GM12891 (cell line): ENCODE measurements at regions not wholly inside any gene's neighbourhood (a gene's known extent, or its start where the extent isn't known, plus 50 kb on each side); places are given as distances from the start of the nearest gene placed in this dataset.

ENCODE experiments used
- DNase-seq: peaks from one replicate; pipeline ENCODE4 v3.0.0; 2011; ENCODE audit warnings: low spot score; ENCODE audit not compliant: insufficient read length
- FAIRE-seq: peaks from 2 replicates; lab custom pipeline; 2011; peaks lifted over from hg19 to GRCh38; lab: Jason Lieb, UNC
- PAX5 ChIP-seq: IDR thresholded peaks from 2 replicates; pipeline ENCODE4 v1.6.1; 2011; ENCODE audit warnings: low read length, moderate library complexity, mild to moderate bottlenecking; ENCODE audit not compliant: insufficient read depth, severe bottlenecking
- POLR2A ChIP-seq: IDR thresholded peaks from 2 replicates; pipeline ENCODE4 v1.6.1; 2011; ENCODE audit warnings: low read depth, low read length, control low read depth
- POLR2AphosphoS5 ChIP-seq: IDR thresholded peaks from 2 replicates; pipeline ENCODE4 v1.6.1; 2011; ENCODE audit warnings: low read depth, low read length, control low read depth
- POU2F2 ChIP-seq: IDR thresholded peaks from 2 replicates; pipeline ENCODE4 v1.6.1; 2011; ENCODE audit warnings: low read depth, mild to moderate bottlenecking, control low read depth, low read length, moderate library complexity
- SPI1 ChIP-seq: IDR thresholded peaks from 2 replicates; pipeline ENCODE4 v1.6.1; 2011; ENCODE audit warnings: low read depth, low read length, control low read depth
- TAF1 ChIP-seq: IDR thresholded peaks from 2 replicates; pipeline ENCODE4 v1.6.1; 2011; ENCODE audit warnings: low read depth, low read length, control low read depth

DNA sequence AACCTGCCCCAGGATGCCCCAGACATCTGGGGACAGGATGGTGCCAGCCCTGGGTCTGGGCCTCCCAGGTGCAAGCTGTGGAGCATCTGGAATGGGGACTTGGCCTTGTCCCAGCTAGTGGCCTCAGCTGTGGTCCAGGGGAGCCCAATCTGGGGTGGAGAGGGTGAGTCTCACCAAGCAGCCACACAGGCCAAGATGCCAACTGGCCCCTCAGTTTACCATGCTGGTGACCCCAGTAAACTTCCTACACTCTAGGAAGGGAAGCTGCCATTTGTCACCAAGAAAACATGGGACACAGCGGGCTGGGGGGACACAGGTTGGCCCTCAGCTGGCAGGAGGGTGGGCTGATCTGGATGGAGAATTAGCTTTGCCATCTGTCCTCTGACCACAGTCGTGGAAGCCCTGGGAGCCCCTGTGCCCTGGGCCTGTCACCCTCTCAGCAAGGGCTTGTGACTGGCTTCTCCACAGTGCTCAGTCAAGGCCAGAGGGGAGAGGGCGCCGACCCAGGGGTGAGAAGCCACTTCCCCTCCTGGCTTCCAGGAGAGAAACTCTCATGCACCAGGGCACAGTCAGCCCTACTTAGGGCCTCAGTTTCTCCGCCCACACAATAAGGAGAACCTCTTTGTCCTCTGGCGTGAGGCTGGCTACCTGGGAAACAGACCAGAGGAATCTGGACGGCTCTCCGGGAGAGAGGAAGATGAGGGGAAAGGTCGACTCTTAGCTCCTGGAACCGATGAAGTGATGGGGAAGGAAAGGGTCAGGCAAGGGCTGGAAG is 126.4 kb upstream of the SMURF2 start:
- TF ChIP-seq POLR2AphosphoS5 (no peak), POLR2A (no peak), POU2F2 (no peak), TAF1 (no peak), SPI1 (no peak), PAX5 (no peak)
- DNase-seq (no peak), FAIRE-seq (no peak)

DNA sequence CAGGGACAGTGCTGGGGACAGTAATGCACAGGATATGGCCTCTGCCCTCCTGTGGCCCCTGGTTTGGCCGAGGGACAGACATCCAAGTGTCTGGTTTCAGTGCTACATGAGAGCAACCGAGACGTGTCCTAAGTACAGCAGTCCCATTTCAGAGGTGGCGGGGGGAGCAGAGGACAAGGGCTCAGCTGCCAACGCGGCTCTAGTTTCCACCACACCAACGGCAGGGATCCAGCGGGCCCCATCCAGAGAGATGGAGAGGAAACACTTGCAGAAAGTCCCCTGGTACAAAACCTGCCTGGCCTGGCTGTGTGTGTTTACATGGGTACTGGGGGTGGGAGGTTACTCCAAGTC is 125.8 kb upstream of the SMURF2 start:
- DNase-seq: no peak
- FAIRE-seq: no peak
- TF ChIP-seq TAF1: no peak
- TF ChIP-seq SPI1: no peak
- no peak for TF ChIP-seq POU2F2
- no peak for TF ChIP-seq PAX5
- TF ChIP-seq POLR2AphosphoS5: no peak
- no peak for TF ChIP-seq POLR2A

DNA sequence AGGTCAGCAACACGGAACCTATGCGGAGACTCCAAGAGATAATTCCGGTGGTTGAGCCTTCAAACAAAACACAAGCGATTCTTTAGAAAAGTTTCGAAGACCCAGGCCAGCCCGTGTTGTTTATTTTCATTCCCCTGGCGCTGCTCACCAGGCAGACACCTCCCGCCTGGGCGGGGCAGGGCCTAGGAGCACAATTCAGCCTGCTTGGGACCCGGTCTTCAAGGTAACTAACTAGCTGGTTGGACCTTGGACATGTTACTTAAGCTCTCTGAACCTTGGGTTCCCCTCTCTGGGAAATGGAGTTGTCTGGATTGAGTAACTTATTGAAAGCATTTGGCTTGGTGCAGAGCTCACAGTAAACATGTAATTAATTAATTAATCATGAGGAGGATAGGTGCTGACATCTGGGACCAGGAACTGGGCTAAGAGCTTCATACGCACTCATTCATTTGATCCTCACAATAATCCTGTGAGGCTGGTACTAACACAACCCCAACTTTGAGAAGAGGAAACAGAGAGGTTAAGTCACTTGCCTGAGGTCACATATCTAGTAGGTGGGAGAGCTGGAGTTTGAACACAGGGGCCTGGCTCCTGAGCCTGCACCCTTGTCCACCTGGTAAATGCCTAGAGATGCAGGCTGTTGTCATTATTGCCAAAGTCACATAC is 125.3 kb upstream of the SMURF2 start:
- TF ChIP-seq TAF1 (no peak), POU2F2 (no peak), PAX5 (no peak), SPI1 (no peak), POLR2AphosphoS5 (no peak), POLR2A (no peak)
- DNase-seq: no peak
- no peak for FAIRE-seq

DNA sequence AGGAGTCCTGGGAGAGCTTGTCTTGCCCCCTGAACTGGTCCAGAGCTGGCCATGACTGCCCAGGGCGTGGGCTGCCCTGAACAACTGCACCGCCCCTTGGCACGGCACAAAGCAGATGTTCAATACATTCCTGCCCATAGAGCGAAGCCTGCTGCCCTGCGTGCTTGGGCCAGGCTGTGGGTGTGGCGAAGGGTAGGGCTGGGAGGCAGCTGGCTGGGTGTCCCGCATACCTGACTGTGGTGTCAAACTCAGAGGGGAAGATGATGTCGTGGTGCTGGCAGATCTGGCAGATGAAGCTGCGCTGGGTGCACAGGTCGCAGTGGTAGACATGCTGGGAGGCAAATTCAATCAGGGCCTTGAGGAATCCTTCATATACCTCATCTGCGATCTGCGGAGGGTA is 124.2 kb upstream of the SMURF2 start:
- no peak for FAIRE-seq
- no peak for TF ChIP-seq PAX5
- no peak for TF ChIP-seq TAF1
- no peak for TF ChIP-seq POU2F2
- no peak for TF ChIP-seq POLR2AphosphoS5
- TF ChIP-seq POLR2A: no peak
- TF ChIP-seq SPI1: no peak

DNA sequence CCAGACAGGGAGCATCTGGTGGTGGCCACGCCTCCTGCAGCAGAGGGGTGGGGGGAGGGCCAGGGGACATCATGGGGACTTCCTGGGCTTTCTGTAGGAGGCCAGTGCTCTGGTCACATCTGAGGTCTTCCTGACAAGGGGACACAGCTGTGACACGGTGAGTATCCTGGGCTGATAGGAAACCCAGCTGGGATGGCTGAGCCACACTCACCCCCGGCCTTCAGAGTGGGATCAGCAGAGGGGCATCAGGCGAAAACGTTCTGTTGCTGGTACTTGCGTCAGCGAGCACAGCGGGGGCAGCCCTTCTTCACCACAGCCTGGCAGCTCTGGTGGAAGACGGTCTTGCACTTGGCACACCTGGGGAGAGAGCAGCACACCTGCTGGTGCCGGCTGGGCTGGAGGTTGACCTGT is 122.9 kb upstream of the SMURF2 start:
- FAIRE-seq: no peak
- no peak for TF ChIP-seq PAX5
- DNase-seq: no peak

More for the DNA sequence above, 124.2 kb upstream of the SMURF2 start:
- DNase-seq: no peak

DNA sequence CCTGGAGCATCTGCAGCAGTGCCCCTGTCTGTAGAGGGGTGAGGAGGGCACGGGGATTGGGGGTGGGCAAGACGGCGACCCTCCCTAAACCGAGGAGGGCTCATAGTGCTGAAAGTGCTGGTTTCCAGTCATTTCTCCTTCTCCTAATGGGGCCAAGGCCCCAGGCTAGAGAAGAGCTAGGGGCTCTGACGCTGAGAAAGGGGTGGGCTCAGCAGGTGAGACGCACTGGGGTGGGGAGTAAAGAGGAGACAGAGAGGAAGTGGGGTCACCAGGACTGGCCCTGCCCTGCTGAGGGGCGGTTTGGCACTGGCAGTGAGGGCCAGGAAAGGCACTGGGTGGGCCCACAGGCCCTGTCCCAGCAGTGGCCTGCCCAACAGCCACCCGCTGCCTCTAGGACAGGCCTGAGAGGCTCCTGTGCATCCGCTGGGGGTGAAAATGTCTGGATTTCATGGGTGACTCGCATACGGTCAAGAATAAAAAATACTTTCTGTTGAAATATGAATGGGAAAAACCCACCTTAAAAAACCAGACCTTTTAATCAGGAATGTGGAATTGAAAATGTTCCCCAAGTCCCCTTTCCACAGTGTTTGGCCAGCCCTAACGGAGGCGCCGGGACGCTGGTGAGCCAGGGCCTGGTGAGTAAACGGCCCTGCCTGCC is 122.4 kb upstream of the SMURF2 start:
- DNase-seq: no peak

DNA sequence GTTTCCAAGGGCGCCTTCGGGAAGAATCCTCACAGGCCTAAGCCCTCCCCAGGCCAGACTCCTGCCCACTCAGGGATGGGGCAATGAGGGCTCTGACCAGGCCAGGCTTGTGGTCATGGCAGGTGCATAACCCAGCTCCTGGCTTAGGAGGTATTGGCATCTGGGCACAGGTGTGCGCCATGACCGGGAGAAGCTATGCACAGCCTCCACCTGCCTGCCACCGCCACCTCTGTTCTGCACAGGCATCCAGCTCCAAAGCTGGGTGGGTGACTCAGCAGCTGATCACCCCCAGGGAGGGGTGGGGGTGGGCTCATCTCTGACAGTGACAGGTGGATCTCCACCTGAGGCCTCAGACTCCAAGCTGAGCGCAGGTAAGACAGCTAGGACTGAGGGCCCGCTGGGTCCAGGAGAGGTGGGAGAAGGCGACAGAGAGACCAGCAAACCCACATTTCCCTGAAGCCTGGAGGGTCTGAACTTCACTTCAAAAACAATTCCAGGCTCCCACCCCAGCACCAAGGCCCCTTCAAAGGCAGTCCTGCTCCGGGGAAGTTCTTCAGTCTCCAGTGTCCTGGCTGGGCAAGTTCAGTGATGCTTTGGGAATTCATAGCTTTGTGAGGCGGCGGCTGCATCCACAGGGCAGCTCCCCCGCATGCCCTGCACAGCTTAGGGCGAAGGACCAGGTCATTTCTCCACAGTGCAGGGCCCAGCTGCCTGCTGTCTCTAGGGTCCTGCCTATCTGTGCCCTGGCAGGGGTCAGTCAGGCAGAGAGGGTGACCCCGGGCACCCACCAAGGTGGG is 121.6 kb upstream of the SMURF2 start:
- FAIRE-seq (no peak), DNase-seq (no peak)
- TF ChIP-seq SPI1 (no peak), POLR2A (no peak), PAX5 (no peak), TAF1 (no peak), POLR2AphosphoS5 (no peak), POU2F2 (no peak)

More for the DNA sequence above, 122.4 kb upstream of the SMURF2 start:
- no peak for FAIRE-seq
- no peak for TF ChIP-seq SPI1
- no peak for TF ChIP-seq POLR2A
- TF ChIP-seq POLR2AphosphoS5: no peak
- TF ChIP-seq TAF1: no peak
- TF ChIP-seq POU2F2: no peak
- no peak for TF ChIP-seq PAX5

DNA sequence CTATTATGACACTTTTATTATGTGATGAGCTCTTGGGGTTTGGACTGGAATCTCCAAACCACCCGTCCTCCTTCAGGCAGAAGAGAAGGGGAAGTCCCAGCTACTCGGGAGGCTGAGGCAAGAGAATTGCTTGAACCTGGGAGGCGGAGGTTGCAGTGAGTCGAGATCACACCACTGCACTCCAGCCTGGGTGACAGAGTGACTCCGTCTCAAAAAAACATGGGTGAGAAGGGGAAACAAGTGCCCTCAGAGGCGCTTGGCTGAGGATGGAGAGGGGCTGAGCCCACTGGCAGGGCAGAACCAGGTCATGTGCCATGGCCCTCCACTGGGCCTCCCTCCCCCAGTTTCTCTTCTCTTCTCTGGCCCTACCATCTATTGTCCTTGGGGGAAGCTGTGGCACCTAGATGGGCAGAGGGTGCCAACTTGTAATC is 120.9 kb upstream of the SMURF2 start:
- FAIRE-seq (no peak), DNase-seq (no peak)
- TF ChIP-seq PAX5 (no peak), POU2F2 (no peak), SPI1 (no peak), POLR2A (no peak), TAF1 (no peak), POLR2AphosphoS5 (no peak)
